Limb (tissue), 2 donors: ENCODE measurements at regions not wholly inside any gene's neighbourhood (a gene's known extent, or its start where the extent isn't known, plus 50 kb on each side); places are given as distances from the start of the nearest gene placed in this dataset.

ENCODE experiments used
- DNase-seq, 2 donors: peaks; one replicate each; pipeline ENCODE4 v3.0.0-alpha.2; 2016; ENCODE audit errors: extremely low spot score in 2 of 2

GRCh38 chrX:151796576-151796975 is 62.0 kb downstream of the CNGA2 start:
- DNase-seq = no peak

GRCh38 chrX:151801980-151802379 is 67.4 kb downstream of the CNGA2 start:
- DNase-seq = no peak

DNA sequence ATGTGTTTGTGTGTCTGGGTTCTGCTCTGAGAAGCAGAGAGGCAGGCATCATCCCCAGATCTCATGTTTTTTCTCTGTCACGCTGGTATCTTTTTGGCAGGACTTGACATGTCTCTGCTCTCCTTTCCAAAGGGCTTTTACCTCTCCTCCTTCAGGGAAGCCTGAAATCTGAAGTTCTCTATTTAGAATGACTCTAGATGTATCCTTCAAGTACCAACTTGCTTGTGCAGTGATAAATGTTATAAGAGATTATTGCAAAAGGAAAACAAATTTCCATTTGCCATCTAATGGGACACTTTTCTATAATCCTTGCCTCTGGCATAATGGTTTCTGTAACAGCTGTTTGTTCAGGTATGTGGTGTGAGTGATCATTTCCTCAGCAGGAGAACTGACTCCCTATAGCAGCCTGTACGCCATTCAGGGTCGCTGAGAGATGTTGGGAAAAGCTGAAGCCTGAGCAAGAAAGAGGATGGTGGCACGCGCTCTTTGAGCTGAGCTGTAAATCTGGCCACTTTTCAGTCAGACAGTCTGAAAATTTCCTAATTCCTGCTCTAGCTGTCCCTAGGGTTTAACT is 72.5 kb downstream of the CNGA2 start:
- no peak for DNase-seq

- no peak for DNase-seq
Observed at GRCh38 chrX:151812661-151813060, 78.1 kb downstream of the CNGA2 start.

GRCh38 chrX:151814767-151815166 is 80.2 kb downstream of the CNGA2 start:
- DNase-seq = no peak

- DNase-seq = no peak
Observed at GRCh38 chrX:151815398-151815797, 80.9 kb downstream of the CNGA2 start.

DNA sequence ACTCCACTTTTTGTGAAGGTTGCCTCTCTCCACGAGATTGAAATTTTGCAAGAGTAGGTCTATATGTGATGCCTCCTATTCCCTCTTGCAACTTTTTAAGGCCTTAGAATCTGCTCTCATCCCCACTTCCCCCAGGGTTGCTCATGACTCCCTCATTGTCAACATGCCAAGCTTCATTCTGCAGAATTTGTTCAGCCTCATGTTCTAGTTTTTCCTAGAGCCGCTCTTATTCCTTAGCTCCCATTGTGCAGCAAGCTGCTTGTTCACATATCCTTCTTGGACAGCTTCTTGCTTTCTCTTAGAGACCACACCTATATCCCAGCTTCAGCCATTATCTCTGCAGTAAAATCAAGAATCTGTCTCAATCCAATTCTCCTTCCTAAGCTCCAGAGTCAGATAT is 82.4 kb downstream of the CNGA2 start:
- DNase-seq = no peak

GRCh38 chrX:151818828-151819227 is 84.3 kb downstream of the CNGA2 start:
- no peak for DNase-seq

- no peak for DNase-seq
Observed at GRCh38 chrX:151821226-151821625, 86.7 kb downstream of the CNGA2 start.

- DNase-seq = no peak
Observed at GRCh38 chrX:151825007-151825406, 87.7 kb upstream of the MAGEA4 start.

DNA sequence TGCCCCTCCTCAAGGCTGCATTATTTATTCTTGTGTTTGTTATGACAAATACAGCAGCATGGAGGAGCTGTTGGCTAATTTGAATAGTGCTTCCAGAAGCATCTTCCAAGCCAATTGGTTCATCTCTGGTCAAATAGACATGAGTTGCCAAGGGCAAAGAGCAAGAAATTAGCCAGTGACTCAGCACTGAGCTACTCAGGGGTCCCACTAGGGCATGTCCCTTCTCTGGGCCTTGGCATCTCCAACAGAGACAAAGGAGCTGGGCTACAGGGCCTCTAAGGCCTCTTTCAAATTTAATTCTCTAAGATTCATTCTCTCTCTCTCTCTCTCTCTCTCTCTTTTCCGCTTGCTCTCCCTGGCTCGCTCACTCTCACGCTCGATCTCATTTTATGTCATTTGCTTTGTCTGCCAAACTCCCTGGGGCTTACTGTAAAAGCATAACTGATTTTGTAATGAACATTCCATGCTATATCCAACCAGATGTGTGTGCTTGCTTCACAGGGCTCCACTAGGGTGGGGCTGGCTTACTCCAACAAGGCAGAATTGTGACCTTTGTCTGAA is 86.7 kb upstream of the MAGEA4 start:
- peak in 1 of 2 donors; percentile 20 for DNase-seq

- DNase-seq = no peak
Observed at GRCh38 chrX:151828439-151829080, 84.1 kb upstream of the MAGEA4 start.

DNA sequence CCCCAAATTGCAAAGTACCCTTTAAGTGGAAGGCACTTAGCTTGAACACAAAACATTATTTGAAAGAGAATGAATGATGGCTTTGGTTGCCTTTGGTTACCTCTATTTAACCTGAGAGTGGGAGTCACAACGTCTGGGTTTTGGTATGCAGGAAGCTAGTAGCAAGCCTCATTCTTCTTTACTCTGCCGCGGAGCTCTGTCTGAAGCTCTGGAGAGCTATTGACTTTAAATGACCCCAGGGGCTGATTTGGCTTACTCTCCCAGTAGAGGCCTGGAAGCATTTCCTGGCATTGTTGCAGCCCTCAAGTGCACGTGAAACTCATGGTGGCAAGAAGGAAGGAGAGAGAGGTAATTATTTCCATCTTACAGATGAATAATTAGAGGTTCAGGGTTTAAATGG is 81.8 kb upstream of the MAGEA4 start:
- DNase-seq = no peak

DNA sequence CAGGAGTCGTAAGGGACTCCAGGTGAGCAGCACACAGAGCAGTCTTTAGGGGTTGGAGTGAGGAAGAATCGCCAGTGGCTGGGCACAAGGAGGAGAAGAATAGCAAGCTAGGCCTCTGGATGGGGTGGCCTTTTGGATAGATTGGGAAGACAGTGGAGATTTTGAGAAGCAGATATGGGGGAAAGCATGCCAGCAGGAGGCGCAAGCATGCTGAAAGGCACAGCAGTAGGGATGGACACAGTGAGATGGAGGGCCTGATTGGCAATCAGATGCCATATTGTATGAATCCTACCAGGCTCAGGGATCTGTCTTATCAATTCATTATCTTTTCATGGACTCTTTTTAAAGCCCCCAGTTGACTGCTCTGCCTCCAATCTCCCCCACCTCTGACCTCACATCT is 60.4 kb upstream of the MAGEA4 start:
- DNase-seq = no peak

DNA sequence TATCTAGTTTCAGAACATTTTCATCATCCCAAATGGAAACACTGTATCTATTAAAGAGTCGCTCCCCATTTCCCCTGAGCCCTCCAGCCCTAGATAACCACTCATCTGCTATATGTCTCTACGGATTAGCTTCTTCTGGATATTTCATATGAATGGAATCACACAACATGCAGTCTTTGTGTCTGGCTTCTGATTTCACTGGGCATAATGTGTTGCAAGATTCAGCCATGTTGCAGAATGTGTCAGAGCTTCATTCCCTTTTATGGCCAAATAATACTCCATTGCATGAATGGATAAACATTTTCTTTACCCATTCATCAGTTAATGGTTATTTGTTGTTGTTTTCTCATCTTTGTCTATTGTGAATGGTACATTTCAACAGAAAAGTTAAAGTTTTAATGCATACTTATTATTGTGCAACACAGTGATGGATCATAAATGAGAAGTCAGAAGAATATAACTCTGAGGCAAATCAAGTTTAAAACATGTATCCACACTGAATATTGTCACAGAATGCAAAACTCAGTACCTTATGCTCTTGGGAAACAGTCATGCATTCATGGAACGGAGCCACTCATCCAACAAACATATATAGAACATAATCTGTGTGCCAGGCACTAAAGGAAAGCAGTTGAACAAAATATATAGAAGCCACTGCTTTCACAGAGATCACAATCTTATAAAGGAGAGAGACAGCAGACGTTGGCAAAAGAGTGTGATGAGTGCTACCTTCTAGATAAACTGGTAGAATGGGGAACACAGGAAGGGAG is 57.8 kb upstream of the MAGEA4 start:
- DNase-seq = no peak

DNA sequence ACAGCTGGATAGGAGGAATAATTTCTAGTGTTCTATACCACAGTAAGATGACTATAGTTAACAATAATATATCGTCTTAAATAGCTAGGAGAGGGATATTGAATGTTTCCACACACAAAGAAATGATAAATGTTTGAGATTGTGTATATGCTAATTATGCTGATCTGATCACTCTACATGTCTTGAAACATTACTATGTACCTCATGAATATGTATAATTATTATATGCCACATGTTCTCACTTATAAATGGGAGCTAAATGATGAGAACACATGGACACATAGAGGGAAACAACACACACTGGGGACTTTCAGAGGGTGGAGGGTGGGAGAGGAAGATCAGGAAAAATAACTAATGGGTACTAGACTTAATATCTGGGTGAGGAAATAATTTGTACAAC is 53.2 kb upstream of the MAGEA4 start:
- DNase-seq = no peak

- no peak for DNase-seq
Observed at GRCh38 chrX:151860827-151861226, 51.9 kb upstream of the MAGEA4 start.
